CD4-positive, alpha-beta T cell (primary cell): ENCODE measurements at regions not wholly inside any gene's neighbourhood (a gene's known extent, or its start where the extent isn't known, plus 50 kb on each side); places are given as distances from the start of the nearest gene placed in this dataset.

ENCODE experiments used
- ATAC-seq: fragments of 200-7000 bp; cut with Tn5 transposase; one replicate; pipeline ENCODE4 v1.10.0; 2022; ENCODE audit warnings: mild to moderate bottlenecking; ENCODE audit not compliant: poor library complexity
- CTCF ChIA-PET: fragments of 350-600 bp; sonication (Branson Sonifier 250); formaldehyde crosslinking; loops from one replicate; lab custom pipeline; 2021; ENCODE audit warnings: antibody characterized with exemption, inconsistent platforms; lab: Charles Lee
- POLR2A ChIA-PET: fragments of 350-600 bp; sonication (Branson Sonifier 250); formaldehyde crosslinking; loops from one replicate; lab custom pipeline; 2021; ENCODE audit warnings: antibody characterized with exemption, inconsistent platforms; lab: Charles Lee
- DNase-seq, 14 experiments: peaks; one replicate each; pipeline ENCODE4 v3.0.0-alpha.2; 2013 to 2020; ENCODE audit warnings: mixed read lengths in 2 of 14
- H3K27ac ChIP-seq, 2 donors: one replicate each; pipeline versions ENCODE4 v1.5.1 to v1.7.0; 2013; ENCODE audit warnings: low read length in 2 of 2, low read depth in 1 of 2, mild to moderate bottlenecking in 1 of 2
- H3K27me3 ChIP-seq, 2 experiments: 1 replicate in 1 of 2; 2 replicates in 1 of 2; pipeline versions ENCODE4 v1.6.1 to v1.7.0; 2013; ENCODE audit warnings: low read length in 2 of 2, control low read depth in 1 of 2, mild to moderate bottlenecking in 1 of 2, moderate library complexity in 1 of 2; ENCODE audit not compliant: insufficient read depth in 2 of 2, control insufficient read depth in 1 of 2
- H3K36me3 ChIP-seq: one replicate; pipeline ENCODE4 v1.6.1; 2013; ENCODE audit warnings: low read length, control low read depth; ENCODE audit not compliant: insufficient read depth
- H3K4me1 ChIP-seq: one replicate; pipeline ENCODE4 v1.6.1; 2013; ENCODE audit warnings: low read length, control low read depth; ENCODE audit not compliant: insufficient read depth
- H3K4me3 ChIP-seq: one replicate; pipeline ENCODE4 v1.5.1; 2013; ENCODE audit warnings: mild to moderate bottlenecking, low read length, moderate library complexity
- H3K9me3 ChIP-seq, 2 experiments: 1 replicate in 1 of 2; 2 replicates in 1 of 2; pipeline versions ENCODE4 v1.6.1 to v1.7.0; 2013; ENCODE audit warnings: low read length in 2 of 2, mild to moderate bottlenecking in 2 of 2, control low read depth in 1 of 2, moderate library complexity in 1 of 2; ENCODE audit not compliant: control insufficient read depth in 1 of 2, insufficient read depth in 1 of 2
- H3K27ac Mint-ChIP-seq: one replicate; pipeline ENCODE4 v1.8.0; 2020; ENCODE audit warnings: mixed read lengths
- H3K27me3 Mint-ChIP-seq: one replicate; pipeline ENCODE4 v1.8.0; 2021; ENCODE audit warnings: mixed read lengths
- H3K36me3 Mint-ChIP-seq: one replicate; pipeline ENCODE4 v1.8.0; 2021; ENCODE audit warnings: low read depth, mixed read lengths
- H3K4me1 Mint-ChIP-seq: one replicate; pipeline ENCODE4 v1.8.0; 2021; ENCODE audit warnings: low read depth, mixed read lengths
- H3K4me3 Mint-ChIP-seq: one replicate; pipeline ENCODE4 v1.8.0; 2020; ENCODE audit warnings: mild to moderate bottlenecking, mixed read lengths
- H3K9me3 Mint-ChIP-seq: one replicate; pipeline ENCODE4 v1.8.0; 2020; ENCODE audit warnings: mixed read lengths
- intact Hi-C, 2 experiments: fragments of 100-400 bp; cut with DNase I in 1 of 2; cut with micrococcal nuclease in 1 of 2; formaldehyde crosslinking; loops; one replicate each; pipeline versions ENCODE4 v1.15.1 to v1.9.0; 2023 to 2025; cut with DNase I, micrococcal nuclease
- TF ChIP-seq, protein P1 (sequence below): fragments of 200-600 bp; IDR thresholded peaks from one replicate; pipeline ENCODE4 v1.8.0; 2022; ENCODE audit warnings: antibody characterized with exemption, mild to moderate bottlenecking

DNA sequence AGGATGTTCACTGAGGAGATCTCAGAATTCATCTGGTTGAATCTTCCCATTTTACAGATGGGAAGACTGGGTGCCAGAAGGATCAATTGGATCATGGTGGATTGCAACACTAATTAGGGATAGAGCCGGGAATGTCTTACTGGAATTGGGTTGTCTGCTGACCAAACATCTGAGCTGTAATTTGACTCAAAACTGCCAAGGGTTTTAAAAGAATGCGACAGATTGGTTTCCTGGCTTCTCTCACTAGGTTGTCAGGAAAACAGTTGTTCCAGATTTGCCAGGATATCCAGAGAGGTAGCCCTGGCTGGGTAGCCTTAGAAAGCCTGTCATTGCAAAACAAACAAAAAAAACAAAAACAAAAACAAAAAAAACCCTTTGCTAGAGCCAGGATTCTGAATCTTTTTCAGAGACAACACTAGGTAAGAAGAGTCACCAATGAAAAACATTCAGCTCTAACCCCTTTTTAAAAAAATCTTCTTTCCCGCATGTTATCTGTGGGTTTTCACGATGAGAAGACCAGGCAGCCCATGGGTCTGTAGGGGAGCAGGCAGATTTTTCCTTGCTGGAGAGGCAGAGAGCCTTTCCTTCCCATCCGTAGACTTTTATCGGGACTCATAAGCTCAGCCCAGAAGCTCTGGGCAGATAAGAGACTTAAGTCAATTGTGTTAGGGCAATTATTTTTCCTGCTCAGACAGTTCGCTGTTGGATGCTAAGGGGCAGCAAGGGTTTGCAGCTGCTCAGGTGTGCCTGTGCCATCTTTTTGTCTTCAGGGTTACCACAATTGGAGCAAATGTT, 418.9 kb downstream of the PRDM2 start:
- intact Hi-C loops, result no loop called here

DNA sequence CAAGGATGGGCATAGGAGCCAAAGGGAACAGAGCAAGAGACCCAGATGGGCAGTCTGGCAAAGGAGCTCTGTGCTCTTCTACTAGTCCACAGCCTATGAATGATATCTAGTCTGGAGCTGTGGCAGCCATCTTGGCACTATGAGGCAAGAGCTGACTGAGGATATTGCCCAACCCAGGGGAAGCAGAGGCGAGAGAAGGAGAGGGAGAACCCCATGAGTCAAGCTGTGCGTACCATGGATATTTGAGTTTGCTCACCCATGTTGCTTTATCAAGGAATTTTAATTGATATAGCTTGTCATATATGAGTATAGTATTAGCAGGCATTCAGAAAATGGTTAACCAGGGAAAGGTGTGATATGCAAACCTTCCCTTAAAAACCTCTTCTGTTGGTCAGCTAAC, 420.9 kb downstream of the PRDM2 start:
- no peak overlapping the region for H3K27ac Mint-ChIP-seq
- TF ChIP-seq, protein P1, sequence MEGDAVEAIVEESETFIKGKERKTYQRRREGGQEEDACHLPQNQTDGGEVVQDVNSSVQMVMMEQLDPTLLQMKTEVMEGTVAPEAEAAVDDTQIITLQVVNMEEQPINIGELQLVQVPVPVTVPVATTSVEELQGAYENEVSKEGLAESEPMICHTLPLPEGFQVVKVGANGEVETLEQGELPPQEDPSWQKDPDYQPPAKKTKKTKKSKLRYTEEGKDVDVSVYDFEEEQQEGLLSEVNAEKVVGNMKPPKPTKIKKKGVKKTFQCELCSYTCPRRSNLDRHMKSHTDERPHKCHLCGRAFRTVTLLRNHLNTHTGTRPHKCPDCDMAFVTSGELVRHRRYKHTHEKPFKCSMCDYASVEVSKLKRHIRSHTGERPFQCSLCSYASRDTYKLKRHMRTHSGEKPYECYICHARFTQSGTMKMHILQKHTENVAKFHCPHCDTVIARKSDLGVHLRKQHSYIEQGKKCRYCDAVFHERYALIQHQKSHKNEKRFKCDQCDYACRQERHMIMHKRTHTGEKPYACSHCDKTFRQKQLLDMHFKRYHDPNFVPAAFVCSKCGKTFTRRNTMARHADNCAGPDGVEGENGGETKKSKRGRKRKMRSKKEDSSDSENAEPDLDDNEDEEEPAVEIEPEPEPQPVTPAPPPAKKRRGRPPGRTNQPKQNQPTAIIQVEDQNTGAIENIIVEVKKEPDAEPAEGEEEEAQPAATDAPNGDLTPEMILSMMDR, result no peak
- no peak overlapping the region for H3K4me3 ChIP-seq
- CTCF ChIA-PET, result no interaction called here
- POLR2A ChIA-PET, result no interaction called here
- peaks cover 29% of the 10 kb centered on the region for H3K27me3 Mint-ChIP-seq
- peaks cover 0 to 5% of the 10 kb centered on the region in 2 experiments for H3K27me3 ChIP-seq
- H3K9me3 ChIP-seq, result peaks cover 0 to 12% of the 10 kb centered on the region in 2 experiments
- intact Hi-C loops, result no loop called here
- H3K4me1 ChIP-seq, result no peaks in the 10 kb centered on the region
- no peaks in the 10 kb centered on the region for H3K36me3 ChIP-seq
- H3K36me3 Mint-ChIP-seq, result no peaks in the 10 kb centered on the region
- ATAC-seq, result no peak
- H3K27ac ChIP-seq, result no peak overlapping the region
- H3K4me1 Mint-ChIP-seq, result no peaks in the 10 kb centered on the region
- H3K4me3 Mint-ChIP-seq, result no peak overlapping the region
- H3K9me3 Mint-ChIP-seq, result peaks cover 2% of the 10 kb centered on the region
- no peak for DNase-seq

More for the DNA sequence above, 418.9 kb downstream of the PRDM2 start:
- H3K4me3 Mint-ChIP-seq, result no peak overlapping the region
- H3K27me3 ChIP-seq, result peaks cover 0 to 5% of the 10 kb centered on the region in 2 experiments
- ChIA-PET POLR2A (no interaction called here), CTCF (no interaction called here)
- no peak overlapping the region for H3K4me3 ChIP-seq
- peaks cover 26% of the 10 kb centered on the region for H3K27me3 Mint-ChIP-seq
- H3K9me3 ChIP-seq, result peaks cover 0 to 8% of the 10 kb centered on the region in 2 experiments
- no peaks in the 10 kb centered on the region for H3K4me1 ChIP-seq
- TF ChIP-seq, protein P1, result no peak
- no peak overlapping the region for H3K27ac Mint-ChIP-seq
- no peak for DNase-seq
- H3K4me1 Mint-ChIP-seq, result no peaks in the 10 kb centered on the region
- no peaks in the 10 kb centered on the region for H3K36me3 ChIP-seq
- no peak overlapping the region for H3K27ac ChIP-seq
- no peaks in the 10 kb centered on the region for H3K36me3 Mint-ChIP-seq
- H3K9me3 Mint-ChIP-seq, result peaks cover 2% of the 10 kb centered on the region
- no peak for ATAC-seq

DNA sequence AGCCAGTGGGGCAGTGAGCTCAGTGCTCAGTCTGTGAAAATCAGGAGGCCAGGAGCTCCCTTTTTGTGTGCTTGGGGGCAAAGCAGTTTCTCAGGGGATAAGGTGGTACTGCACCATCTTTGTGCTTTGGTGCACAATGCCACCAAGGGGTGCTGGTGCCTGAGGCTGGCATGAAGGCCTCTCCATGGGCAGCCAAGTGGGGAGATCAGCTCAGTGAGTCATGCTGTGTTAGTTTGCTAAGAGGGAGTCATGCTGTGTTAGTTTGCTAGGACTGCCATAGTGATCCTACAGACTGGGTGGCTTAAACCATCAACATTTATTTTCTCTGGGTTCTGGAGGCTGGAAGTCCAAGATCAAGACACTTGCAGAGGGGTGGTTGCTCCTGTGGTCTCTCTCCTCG, 428.1 kb downstream of the PRDM2 start:
- no peak overlapping the region for H3K4me3 ChIP-seq
- H3K27ac ChIP-seq, result no peak overlapping the region
- TF ChIP-seq, protein P1, result no peak
- no peaks in the 10 kb centered on the region for H3K4me1 ChIP-seq
- no peaks in the 10 kb centered on the region for H3K36me3 Mint-ChIP-seq
- CTCF ChIA-PET, result no interaction called here
- intact Hi-C loops, result no loop called here
- H3K9me3 ChIP-seq, result peaks cover 0 to 7% of the 10 kb centered on the region in 2 experiments
- ATAC-seq, result no peak
- H3K27me3 ChIP-seq, result no peaks in the 10 kb centered on the region
- H3K27ac Mint-ChIP-seq, result no peak overlapping the region
- H3K4me1 Mint-ChIP-seq, result no peaks in the 10 kb centered on the region
- POLR2A ChIA-PET, result no interaction called here
- no peaks in the 10 kb centered on the region for H3K36me3 ChIP-seq
- no peak for DNase-seq
- peaks cover 16% of the 10 kb centered on the region for H3K27me3 Mint-ChIP-seq
- no peak overlapping the region for H3K4me3 Mint-ChIP-seq
- no peaks in the 10 kb centered on the region for H3K9me3 Mint-ChIP-seq
